ENCODE measurements at regions not wholly inside any gene's neighbourhood (a gene's known extent, or its start where the extent isn't known, plus 50 kb on each side); places are given as distances from the start of the nearest gene placed in this dataset.

DNA sequence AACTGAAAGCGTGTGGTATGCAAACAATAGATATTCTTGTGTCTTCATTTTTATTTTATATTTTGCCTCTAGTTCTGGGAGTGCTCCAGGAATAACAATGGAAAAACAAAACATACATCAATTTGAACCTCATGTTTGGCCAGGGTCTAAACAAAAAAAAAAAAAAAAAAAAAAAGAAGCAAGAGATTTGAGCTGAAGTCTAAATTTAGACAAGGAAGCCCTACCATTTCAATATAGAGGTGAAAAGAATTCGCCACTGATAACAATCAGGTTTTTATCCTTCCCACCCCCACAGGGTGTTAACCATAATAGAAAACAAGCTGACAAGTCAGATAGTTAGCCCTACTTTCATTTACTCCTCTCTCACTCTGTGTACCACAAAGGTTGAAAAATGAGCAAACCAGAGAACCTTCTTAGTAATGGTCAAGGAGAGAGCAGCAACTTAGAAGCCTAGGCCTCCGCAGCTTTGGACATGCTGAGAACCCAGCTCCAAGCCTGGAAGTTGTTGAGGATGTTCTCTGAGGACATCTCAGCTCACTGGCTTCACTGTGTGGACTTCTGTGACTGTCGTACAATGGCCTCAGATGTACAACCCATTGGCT lies 118.2 kb upstream of the HMHB1 start:
- no peak for DNase-seq (ENCODE audit: low spot score)

GRCh38 chr5:143692342-143692741 lies 119.6 kb upstream of the HMHB1 start:
- no peak for DNase-seq (ENCODE audit: low spot score)

DNA sequence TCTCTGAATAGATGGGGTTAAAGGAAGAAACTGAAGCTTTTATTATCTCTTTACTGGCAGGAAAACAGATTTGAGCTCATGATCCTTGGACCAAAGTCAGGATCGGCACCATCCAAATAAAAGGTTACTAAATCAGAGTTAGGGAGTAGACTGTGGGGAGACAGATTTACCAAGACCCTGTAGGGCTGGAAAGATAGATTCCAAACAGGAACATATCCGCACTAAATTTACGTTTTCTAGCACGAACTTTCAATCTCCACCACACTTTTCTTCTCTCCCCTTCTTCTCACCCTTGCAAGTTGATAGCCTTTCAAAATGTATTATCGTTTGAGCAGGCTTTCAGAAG lies 120.0 kb upstream of the HMHB1 start:
- no peak for DNase-seq (ENCODE audit: low spot score)

DNA sequence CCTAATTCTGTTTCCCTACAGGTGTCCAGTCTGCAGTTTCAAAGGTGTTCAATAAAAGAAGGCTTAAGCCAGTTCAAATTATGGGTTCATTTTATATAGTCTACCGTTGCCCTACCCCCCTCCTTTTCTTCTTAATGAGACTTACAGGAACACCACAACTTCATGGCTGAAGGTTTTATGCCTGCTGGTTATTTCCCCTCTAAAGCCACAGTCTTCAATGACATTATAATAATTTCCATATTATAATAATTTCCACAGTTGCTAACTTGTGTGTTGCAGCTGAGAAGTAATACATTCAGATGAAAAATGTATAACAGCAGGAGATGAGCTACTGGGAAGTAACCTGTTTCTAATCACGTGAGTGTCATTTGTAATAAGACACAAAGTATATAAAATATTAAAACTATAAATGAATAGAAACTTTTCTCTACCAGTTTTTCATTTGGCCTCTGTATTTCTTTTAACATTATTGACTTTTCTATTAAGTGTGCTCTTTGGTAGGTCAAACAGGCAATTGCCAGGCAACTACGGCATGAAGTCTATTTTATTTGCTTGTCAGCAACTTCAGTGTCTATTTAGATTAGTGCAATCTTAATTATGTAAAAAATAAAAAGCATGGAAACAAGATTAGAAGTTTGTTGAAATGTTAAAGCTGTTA lies 120.5 kb upstream of the HMHB1 start:
- DNase-seq (ENCODE audit: low spot score) = no peak

GRCh38 chr5:143687604-143688003 lies 124.4 kb upstream of the HMHB1 start:
- DNase-seq (ENCODE audit: low spot score) = no peak

DNA sequence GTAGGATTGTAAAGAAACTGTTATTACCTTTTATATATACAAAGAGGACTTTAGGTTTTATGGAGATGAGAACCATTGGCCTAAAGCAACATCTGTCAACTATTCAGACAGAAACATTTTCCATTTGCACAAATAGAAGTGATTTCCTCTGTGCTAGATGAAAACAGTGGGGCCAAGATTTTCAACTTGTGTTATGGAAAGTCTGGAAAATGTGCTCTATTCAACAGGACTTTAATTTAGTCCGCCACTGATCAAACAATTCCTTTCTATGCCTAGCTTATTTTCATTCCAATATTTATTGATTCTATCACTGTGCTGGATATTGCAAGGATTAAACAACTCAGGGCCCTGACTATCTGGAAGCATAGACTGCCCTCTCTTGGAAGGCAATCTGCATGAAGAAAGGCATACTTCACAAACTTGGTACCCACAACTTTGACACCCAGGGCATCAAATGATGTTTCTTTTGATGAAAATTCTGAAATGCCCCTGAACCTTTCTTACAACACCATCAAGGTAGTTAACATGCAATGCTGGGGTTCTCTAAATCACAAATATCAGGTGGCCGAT lies 126.6 kb upstream of the HMHB1 start:
- DNase-seq (ENCODE audit: low spot score) = no peak

DNA sequence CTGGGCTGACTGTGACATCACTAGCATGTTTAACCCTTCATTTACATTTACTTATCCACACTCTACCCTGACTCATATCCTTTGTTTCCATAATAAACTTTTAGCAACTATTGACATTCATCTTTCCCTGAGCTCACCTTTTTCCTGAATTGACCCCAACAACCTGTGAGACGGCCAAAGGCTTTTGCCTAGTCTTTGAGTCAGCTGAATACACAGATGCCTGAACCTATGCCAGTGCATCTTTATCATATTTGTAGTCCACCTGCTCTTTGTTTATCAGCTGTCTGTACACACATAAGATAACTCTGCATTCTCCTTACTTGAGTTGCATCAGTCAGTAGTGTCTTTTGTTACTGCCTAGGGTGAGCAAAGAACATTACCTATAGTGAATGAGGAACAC lies 128.5 kb upstream of the HMHB1 start:
- DNase-seq (ENCODE audit: low spot score) = no peak

- peak; percentile 43 for DNase-seq (ENCODE audit: low spot score)
Observed at GRCh38 chr5:143682929-143683386, 129.0 kb upstream of the HMHB1 start.

- peak; percentile 22 for DNase-seq (ENCODE audit: low spot score)
Observed at GRCh38 chr5:143682246-143682905, 129.6 kb upstream of the HMHB1 start.

GRCh38 chr5:143680672-143681259 lies 131.2 kb upstream of the HMHB1 start:
- DNase-seq (ENCODE audit: low spot score) = no peak

GRCh38 chr5:143679777-143680176 lies 132.2 kb upstream of the HMHB1 start:
- DNase-seq (ENCODE audit: low spot score) = no peak

GRCh38 chr5:143678148-143678905 lies 133.6 kb upstream of the HMHB1 start:
- no peak for DNase-seq (ENCODE audit: low spot score)

DNA sequence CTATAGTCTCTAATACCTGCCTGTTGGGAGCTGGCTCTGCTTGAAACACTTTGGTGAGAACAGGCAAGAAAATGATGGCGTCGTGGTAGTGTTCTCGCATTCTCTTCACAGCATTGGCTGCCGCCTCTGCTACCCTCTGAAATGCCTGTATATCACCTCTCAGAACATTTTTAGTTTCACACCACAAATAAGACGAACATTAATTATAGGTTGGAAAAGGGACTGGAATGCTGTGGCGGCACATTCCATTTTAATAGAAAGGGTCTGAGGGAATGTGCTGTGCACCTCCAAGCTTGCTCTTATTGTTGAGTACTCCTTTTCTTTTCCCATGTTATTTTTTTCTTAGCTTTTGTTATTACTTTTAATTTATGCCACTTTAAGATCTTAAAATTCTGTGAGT lies 134.6 kb upstream of the HMHB1 start:
- DNase-seq (ENCODE audit: low spot score) = no peak

GRCh38 chr5:143676802-143677201 lies 135.2 kb upstream of the HMHB1 start:
- no peak for DNase-seq (ENCODE audit: low spot score)

GRCh38 chr5:143674469-143674786 lies 137.5 kb upstream of the HMHB1 start:
- DNase-seq (ENCODE audit: low spot score) = no peak

DNA sequence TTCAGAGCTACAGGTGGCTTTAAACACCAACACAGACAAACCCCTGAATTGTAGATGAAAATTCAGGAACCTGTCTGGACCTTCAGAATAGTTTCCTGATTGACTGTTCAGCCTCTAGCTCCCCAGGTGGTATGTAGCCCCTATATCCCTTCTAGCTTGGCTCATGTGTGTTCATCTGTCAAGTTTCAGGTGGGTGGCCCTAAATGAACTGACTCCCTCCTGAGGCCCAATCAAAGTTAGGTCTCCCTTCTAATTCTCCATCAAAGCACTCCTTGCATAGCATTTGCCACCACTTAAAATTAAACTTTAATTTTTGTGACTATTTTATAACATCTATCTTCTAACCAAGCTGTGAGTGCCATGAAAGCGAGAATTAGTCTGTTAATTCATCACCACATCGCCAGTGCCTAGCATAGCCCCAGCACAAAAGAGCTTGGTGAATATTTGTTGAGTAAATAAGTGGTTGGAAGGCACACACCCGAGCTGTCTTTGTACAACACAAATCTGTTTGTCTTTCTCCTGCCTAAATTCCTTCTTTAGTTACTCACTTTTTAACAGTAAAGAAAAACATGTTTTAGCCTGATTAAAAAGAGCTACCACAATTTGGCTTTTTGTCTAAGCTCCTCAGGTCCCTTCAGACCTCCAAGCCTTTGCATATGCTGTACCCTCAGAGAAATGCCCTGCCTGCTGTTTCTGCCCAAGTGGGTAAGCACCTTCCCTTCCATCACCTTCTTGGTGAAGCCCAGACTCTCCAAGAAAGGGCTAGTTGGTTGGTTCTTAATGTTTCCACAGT lies 138.1 kb upstream of the HMHB1 start:
- DNase-seq (ENCODE audit: low spot score) = no peak

GRCh38 chr5:143672806-143673205 lies 139.2 kb upstream of the HMHB1 start:
- DNase-seq (ENCODE audit: low spot score) = no peak

- DNase-seq (ENCODE audit: low spot score) = no peak
Observed at GRCh38 chr5:143671674-143672569, 140.0 kb upstream of the HMHB1 start.

GRCh38 chr5:143671021-143671420 lies 140.9 kb upstream of the HMHB1 start:
- no peak for DNase-seq (ENCODE audit: low spot score)

- no peak for DNase-seq (ENCODE audit: low spot score)
Observed at GRCh38 chr5:143665866-143666265, 146.1 kb upstream of the HMHB1 start.
